Neural progenitor cell (in vitro differentiated cells): ENCODE measurements at regions not wholly inside any gene's neighbourhood (a gene's known extent, or its start where the extent isn't known, plus 50 kb on each side); places are given as distances from the start of the nearest gene placed in this dataset.
"Not testable (repeated sequence)": the region's sequence is repeated elsewhere in the genome, so short reads cannot be mapped to it uniquely, and the experiment has no call there.

Experiments
- DNase-seq: peaks from one replicate; pipeline ENCODE4 v3.0.0-alpha.2; 2016; ENCODE audit warnings: low spot score
- H2AFZ ChIP-seq: fragments of 200-600 bp; sonication (generic); replicated peaks from 2 replicates; pipeline ENCODE4 v1.6.1; 2016; ENCODE audit warnings: antibody characterized with exemption
- H3F3A ChIP-seq: fragments of 200-600 bp; sonication (generic); 2 replicates; pipeline ENCODE4 v1.6.1; 2016; ENCODE audit warnings: antibody characterized with exemption, low read depth
- H3K27ac ChIP-seq: fragments of 200-600 bp; sonication (generic); 2 replicates; pipeline ENCODE4 v1.5.1; 2016; ENCODE audit warnings: mild to moderate bottlenecking
- H3K27me3 ChIP-seq: fragments of 200-600 bp; sonication (generic); 2 replicates; pipeline ENCODE4 v1.6.1; 2016; ENCODE audit warnings: mild to moderate bottlenecking, moderate library complexity
- H3K36me3 ChIP-seq: fragments of 200-600 bp; sonication (generic); 2 replicates; pipeline ENCODE4 v1.5.1; 2016
- H3K4me1 ChIP-seq: fragments of 200-600 bp; sonication (generic); 2 replicates; pipeline ENCODE4 v1.6.1; 2016; ENCODE audit warnings: mixed run types
- H3K4me2 ChIP-seq: fragments of 200-600 bp; sonication (generic); 2 replicates; pipeline ENCODE4 v1.6.1; 2016
- H3K4me3 ChIP-seq: fragments of 200-600 bp; sonication (generic); 2 replicates; pipeline ENCODE4 v1.5.1; 2016
- H3K79me2 ChIP-seq: fragments of 200-600 bp; sonication (generic); 2 replicates; pipeline ENCODE4 v1.6.1; 2016; ENCODE audit warnings: low read depth
- H3K9ac ChIP-seq: fragments of 200-600 bp; sonication (generic); 2 replicates; pipeline ENCODE4 v1.6.1; 2016
- H3K9me3 ChIP-seq: fragments of 200-600 bp; sonication (generic); 2 replicates; pipeline ENCODE4 v1.5.1; 2016; ENCODE audit warnings: low read depth
- H4K20me1 ChIP-seq: fragments of 200-600 bp; sonication (generic); 2 replicates; pipeline ENCODE4 v1.6.1; 2016; ENCODE audit warnings: low read depth
- H3K27ac Mint-ChIP-seq: 3 replicates; pipeline ENCODE4 v1.8.0; 2021; ENCODE audit warnings: mixed read lengths
- H3K27me3 Mint-ChIP-seq: 2 replicates; pipeline ENCODE4 v1.8.0; 2022; ENCODE audit warnings: low read depth, mild to moderate bottlenecking, inconsistent platforms, moderate library complexity, mixed read lengths; ENCODE audit not compliant: insufficient read depth
- H3K36me3 Mint-ChIP-seq: 3 replicates; pipeline ENCODE4 v1.8.0; 2021; ENCODE audit warnings: mixed read lengths
- H3K4me1 Mint-ChIP-seq: 3 replicates; pipeline ENCODE4 v1.8.0; 2021; ENCODE audit warnings: mixed read lengths
- H3K4me3 Mint-ChIP-seq: 3 replicates; pipeline ENCODE4 v1.8.0; 2021; ENCODE audit warnings: mild to moderate bottlenecking, moderate library complexity, mixed read lengths
- H3K9me3 Mint-ChIP-seq: 3 replicates; pipeline ENCODE4 v1.8.0; 2020; ENCODE audit warnings: mixed read lengths
- CTCF ChIP-seq: fragments of 200-600 bp; sonication (generic); IDR thresholded peaks from 2 replicates; pipeline ENCODE4 v1.5.1; 2017; ENCODE audit warnings: antibody characterized with exemption, mild to moderate bottlenecking
- EZH2 ChIP-seq: fragments of 200-600 bp; sonication (generic); IDR thresholded peaks from 2 replicates; pipeline ENCODE4 v1.6.1; 2017; ENCODE audit warnings: antibody characterized with exemption, mild to moderate bottlenecking, moderate library complexity
- EZH2phosphoT487 ChIP-seq: fragments of 200-600 bp; sonication (generic); IDR thresholded peaks from 2 replicates; pipeline ENCODE4 v1.6.1; 2017; ENCODE audit warnings: antibody characterized with exemption

GRCh38 chr10:22823109-22823508 is 104.7 kb upstream of the ARMC3 start:
- peaks cover 6% of the 10 kb centered on the region for H3K27me3 Mint-ChIP-seq
- H3K9me3 ChIP-seq, result no peaks in the 10 kb centered on the region
- H3K27ac Mint-ChIP-seq, result peak overlapping the region; percentile 38
- H3F3A ChIP-seq, result no peaks in the 10 kb centered on the region
- no peaks in the 10 kb centered on the region for H3K27me3 ChIP-seq
- H3K4me3 ChIP-seq, result no peak overlapping the region
- H2AFZ ChIP-seq, result no peak overlapping the region
- H3K4me1 Mint-ChIP-seq, result peaks cover 7% of the 10 kb centered on the region
- no peak overlapping the region for H3K4me2 ChIP-seq
- TF ChIP-seq CTCF (no peak), EZH2 (no peak)
- H3K4me3 Mint-ChIP-seq, result no peak overlapping the region
- no peaks in the 10 kb centered on the region for H3K36me3 Mint-ChIP-seq
- H3K79me2 ChIP-seq, result no peaks in the 10 kb centered on the region
- H3K4me1 ChIP-seq, result no peaks in the 10 kb centered on the region
- no peak overlapping the region for H3K9ac ChIP-seq
- no peaks in the 10 kb centered on the region for H4K20me1 ChIP-seq
- no peaks in the 10 kb centered on the region for H3K36me3 ChIP-seq
- DNase-seq, result no peak
- H3K9me3 Mint-ChIP-seq, result peaks cover 7% of the 10 kb centered on the region
- no peak overlapping the region for H3K27ac ChIP-seq

- not testable (repeated sequence) for H3K4me1 Mint-ChIP-seq, H2AFZ ChIP-seq, H3K27me3 Mint-ChIP-seq, H3K9me3 Mint-ChIP-seq, H3K4me3 Mint-ChIP-seq, H3K79me2 ChIP-seq, H3K27me3 ChIP-seq, H3K9me3 ChIP-seq, H4K20me1 ChIP-seq, H3F3A ChIP-seq, H3K4me2 ChIP-seq, DNase-seq, H3K27ac Mint-ChIP-seq, H3K36me3 ChIP-seq, H3K4me1 ChIP-seq, H3K4me3 ChIP-seq, H3K27ac ChIP-seq, H3K9ac ChIP-seq, H3K36me3 Mint-ChIP-seq
These were observed 105.9 kb upstream of the ARMC3 start for GRCh38 chr10:22821921-22822320.

- Histone ChIP-seq H4K20me1 (no peaks in the 10 kb centered on the region), H3K36me3 (no peaks in the 10 kb centered on the region), H2AFZ (no peak overlapping the region), H3K4me1 (no peaks in the 10 kb centered on the region), H3K4me3 (no peak overlapping the region), H3F3A (no peaks in the 10 kb centered on the region), H3K79me2 (no peaks in the 10 kb centered on the region), H3K27ac (no peak overlapping the region), H3K27me3 (no peaks in the 10 kb centered on the region), H3K9ac (no peak overlapping the region), H3K4me2 (no peak overlapping the region), H3K9me3 (no peaks in the 10 kb centered on the region)
- Mint-ChIP-seq H3K36me3 (no peaks in the 10 kb centered on the region), H3K4me1 (peaks cover 7% of the 10 kb centered on the region), H3K9me3 (peaks cover 7% of the 10 kb centered on the region), H3K27ac (no peak overlapping the region), H3K27me3 (peaks cover 6% of the 10 kb centered on the region), H3K4me3 (no peak overlapping the region)
- TF ChIP-seq EZH2phosphoT487 (no peak), CTCF (no peak), EZH2 (no peak)
- no peak for DNase-seq
These were observed 106.4 kb upstream of the ARMC3 start for GRCh38 chr10:22821501-22821900.

GRCh38 chr10:22816298-22816653 is 101.9 kb upstream of the PIP4K2A start:
- peaks cover 5% of the 10 kb centered on the region for H3F3A ChIP-seq
- H3K27me3 ChIP-seq, result no peaks in the 10 kb centered on the region
- Mint-ChIP-seq H3K27ac (no peak overlapping the region), H3K4me3 (no peak overlapping the region), H3K36me3 (no peaks in the 10 kb centered on the region), H3K9me3 (peaks cover 3% of the 10 kb centered on the region), H3K27me3 (no peaks in the 10 kb centered on the region), H3K4me1 (peaks cover 1% of the 10 kb centered on the region)
- no peak for DNase-seq
- H3K79me2 ChIP-seq, result no peaks in the 10 kb centered on the region
- H4K20me1 ChIP-seq, result no peaks in the 10 kb centered on the region
- no peak overlapping the region for H2AFZ ChIP-seq
- H3K9ac ChIP-seq, result no peak overlapping the region
- TF ChIP-seq CTCF (no peak), EZH2 (no peak), EZH2phosphoT487 (no peak)
- no peak overlapping the region for H3K4me3 ChIP-seq
- H3K4me1 ChIP-seq, result peaks cover 2% of the 10 kb centered on the region
- no peaks in the 10 kb centered on the region for H3K36me3 ChIP-seq
- H3K27ac ChIP-seq, result no peak overlapping the region
- no peak overlapping the region for H3K4me2 ChIP-seq
- H3K9me3 ChIP-seq, result no peaks in the 10 kb centered on the region
